ENCODE measurements at regions not wholly inside any gene's neighbourhood (a gene's known extent, or its start where the extent isn't known, plus 50 kb on each side); places are given as distances from the start of the nearest gene placed in this dataset.

- TF ChIP-seq, protein P1, sequence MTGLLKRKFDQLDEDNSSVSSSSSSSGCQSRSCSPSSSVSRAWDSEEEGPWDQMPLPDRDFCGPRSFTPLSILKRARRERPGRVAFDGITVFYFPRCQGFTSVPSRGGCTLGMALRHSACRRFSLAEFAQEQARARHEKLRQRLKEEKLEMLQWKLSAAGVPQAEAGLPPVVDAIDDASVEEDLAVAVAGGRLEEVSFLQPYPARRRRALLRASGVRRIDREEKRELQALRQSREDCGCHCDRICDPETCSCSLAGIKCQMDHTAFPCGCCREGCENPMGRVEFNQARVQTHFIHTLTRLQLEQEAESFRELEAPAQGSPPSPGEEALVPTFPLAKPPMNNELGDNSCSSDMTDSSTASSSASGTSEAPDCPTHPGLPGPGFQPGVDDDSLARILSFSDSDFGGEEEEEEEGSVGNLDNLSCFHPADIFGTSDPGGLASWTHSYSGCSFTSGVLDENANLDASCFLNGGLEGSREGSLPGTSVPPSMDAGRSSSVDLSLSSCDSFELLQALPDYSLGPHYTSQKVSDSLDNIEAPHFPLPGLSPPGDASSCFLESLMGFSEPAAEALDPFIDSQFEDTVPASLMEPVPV (CRISPR knock-in tag; IDR thresholded peaks at IDR 0.05) = peak; percentile 84; the same call in 1 of the 2 replicates
- TF ChIP-seq SPEN (CRISPR knock-in tag; IDR thresholded peaks at IDR 0.05; ENCODE audit: low read depth) (peak; percentile 66; the same call in 1 of the 2 replicates), ZNF576 (CRISPR knock-in tag; IDR thresholded peaks at IDR 0.05) (no peak), TP53 (CRISPR knock-in tag; conservative IDR thresholded peaks at IDR 0.05) (no peak), ZNF652 (CRISPR knock-in tag; IDR thresholded peaks at IDR 0.05; ENCODE audit: borderline replicate concordance, low read depth) (peak; percentile 55; the same call in 1 of the 2 replicates), ZNF18 (CRISPR knock-in tag; IDR thresholded peaks at IDR 0.05; ENCODE audit: insufficient replicate concordance) (no peak), ZFP82 (CRISPR knock-in tag; IDR thresholded peaks at IDR 0.05; ENCODE audit: borderline replicate concordance) (no peak), EZH2 (conservative IDR thresholded peaks at IDR 0.05; ENCODE audit: low read depth, low read length) (no peak), ZC3H13 (CRISPR knock-in tag; IDR thresholded peaks at IDR 0.05) (0 out of 2 replicates have a peak, but pooled peaks have one; percentile 51), ZNF781 (CRISPR knock-in tag; IDR thresholded peaks at IDR 0.05; ENCODE audit: borderline replicate concordance, not compliant biosample characterization) (peak; percentile 66), ZNF572 (CRISPR knock-in tag; IDR thresholded peaks at IDR 0.05) (0 out of 2 replicates have a peak, but pooled peaks have one; percentile 78), FOSL2 (CRISPR knock-in tag; IDR thresholded peaks at IDR 0.05) (peak; percentile 61), ZNF563 (CRISPR knock-in tag; IDR thresholded peaks at IDR 0.05) (peak; percentile 89), ZNF710 (CRISPR knock-in tag; IDR thresholded peaks at IDR 0.05; ENCODE audit: borderline replicate concordance) (peak; percentile 91), ATRX (CRISPR knock-in tag; IDR thresholded peaks at IDR 0.05; ENCODE audit: borderline replicate concordance) (no peak), NKX3-1 (CRISPR knock-in tag; IDR thresholded peaks at IDR 0.05) (peak; percentile 91), MED8 (CRISPR knock-in tag; IDR thresholded peaks at IDR 0.05; ENCODE audit: insufficient replicate concordance) (peak; percentile 59), KDM1A (CRISPR knock-in tag; IDR thresholded peaks at IDR 0.05) (no peak), ZNF672 (CRISPR knock-in tag; IDR thresholded peaks at IDR 0.05) (no peak), AGO2 (optimal IDR thresholded peaks at IDR 0.05; ENCODE audit: low read depth, low read length) (no peak)
- TF ChIP-seq, protein P2, sequence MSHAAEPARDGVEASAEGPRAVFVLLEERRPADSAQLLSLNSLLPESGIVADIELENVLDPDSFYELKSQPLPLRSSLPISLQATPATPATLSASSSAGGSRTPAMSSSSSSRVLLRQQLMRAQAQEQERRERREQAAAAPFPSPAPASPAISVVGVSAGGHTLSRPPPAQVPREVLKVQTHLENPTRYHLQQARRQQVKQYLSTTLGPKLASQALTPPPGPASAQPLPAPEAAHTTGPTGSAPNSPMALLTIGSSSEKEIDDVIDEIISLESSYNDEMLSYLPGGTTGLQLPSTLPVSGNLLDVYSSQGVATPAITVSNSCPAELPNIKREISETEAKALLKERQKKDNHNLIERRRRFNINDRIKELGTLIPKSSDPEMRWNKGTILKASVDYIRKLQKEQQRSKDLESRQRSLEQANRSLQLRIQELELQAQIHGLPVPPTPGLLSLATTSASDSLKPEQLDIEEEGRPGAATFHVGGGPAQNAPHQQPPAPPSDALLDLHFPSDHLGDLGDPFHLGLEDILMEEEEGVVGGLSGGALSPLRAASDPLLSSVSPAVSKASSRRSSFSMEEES (CRISPR knock-in tag; IDR thresholded peaks at IDR 0.05) = peak; percentile 73
Observed at GRCh38 chr16:85448557-85449190, 164.4 kb upstream of the GSE1 start (continued).
